ENCODE measurements at regions not wholly inside any gene's neighbourhood (a gene's known extent, or its start where the extent isn't known, plus 50 kb on each side); places are given as distances from the start of the nearest gene placed in this dataset.

DNA sequence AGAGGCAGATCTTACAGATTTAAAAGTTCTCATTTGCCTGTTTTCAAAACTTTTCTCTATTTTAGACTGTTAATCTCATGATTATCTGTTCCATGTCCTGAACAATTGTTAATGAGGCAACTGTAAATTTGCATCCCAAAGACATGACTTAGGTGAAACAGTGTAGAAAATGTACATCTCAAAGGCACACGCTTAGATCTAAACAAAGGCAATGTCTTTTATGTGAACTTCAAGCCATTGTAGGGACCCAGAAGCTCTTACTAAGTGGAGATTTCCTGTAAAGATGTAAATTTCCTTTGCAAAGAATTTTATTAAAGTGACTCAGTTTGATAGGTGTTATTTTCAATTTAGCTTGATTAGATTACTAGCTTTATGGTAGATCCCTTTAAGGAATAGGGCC is 125.2 kb upstream of the F3 start:
- no TSS peak for BruUV-seq (replicated peaks)
- CTCF ChIA-PET, result no interaction called here
- TF ChIP-seq, protein P1, sequence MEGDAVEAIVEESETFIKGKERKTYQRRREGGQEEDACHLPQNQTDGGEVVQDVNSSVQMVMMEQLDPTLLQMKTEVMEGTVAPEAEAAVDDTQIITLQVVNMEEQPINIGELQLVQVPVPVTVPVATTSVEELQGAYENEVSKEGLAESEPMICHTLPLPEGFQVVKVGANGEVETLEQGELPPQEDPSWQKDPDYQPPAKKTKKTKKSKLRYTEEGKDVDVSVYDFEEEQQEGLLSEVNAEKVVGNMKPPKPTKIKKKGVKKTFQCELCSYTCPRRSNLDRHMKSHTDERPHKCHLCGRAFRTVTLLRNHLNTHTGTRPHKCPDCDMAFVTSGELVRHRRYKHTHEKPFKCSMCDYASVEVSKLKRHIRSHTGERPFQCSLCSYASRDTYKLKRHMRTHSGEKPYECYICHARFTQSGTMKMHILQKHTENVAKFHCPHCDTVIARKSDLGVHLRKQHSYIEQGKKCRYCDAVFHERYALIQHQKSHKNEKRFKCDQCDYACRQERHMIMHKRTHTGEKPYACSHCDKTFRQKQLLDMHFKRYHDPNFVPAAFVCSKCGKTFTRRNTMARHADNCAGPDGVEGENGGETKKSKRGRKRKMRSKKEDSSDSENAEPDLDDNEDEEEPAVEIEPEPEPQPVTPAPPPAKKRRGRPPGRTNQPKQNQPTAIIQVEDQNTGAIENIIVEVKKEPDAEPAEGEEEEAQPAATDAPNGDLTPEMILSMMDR (IDR thresholded peaks at IDR 0.05; ENCODE audit: insufficient read depth in 1 of 2, low read depth in 1 of 2, low read length in 1 of 2, severe bottlenecking in 1 of 2, unreplicated experiment in 1 of 2), result no peak
- POLR2A ChIA-PET, result no interaction called here
- H3K27me3 Mint-ChIP-seq (ENCODE audit: insufficient read depth, unreplicated experiment), result no peaks in the 10 kb centered on the region
- no peaks in the 10 kb centered on the region for H3K27me3 ChIP-seq (replicated peaks; ENCODE audit: control insufficient read depth, insufficient read depth, low read length)
- peaks cover 20% of the 10 kb centered on the region; the same call in 1 of the 2 replicates for H3K4me1 ChIP-seq
- H3K36me3 Mint-ChIP-seq (ENCODE audit: insufficient read depth, unreplicated experiment), result no peaks in the 10 kb centered on the region
- peaks cover 10% of the 10 kb centered on the region for H3K4me1 Mint-ChIP-seq (ENCODE audit: low read depth, unreplicated experiment)
- no peaks in the 10 kb centered on the region for H3K36me3 ChIP-seq (ENCODE audit: control insufficient read depth, insufficient read depth, low read length)
- no peak overlapping the region for H3K27ac Mint-ChIP-seq (ENCODE audit: unreplicated experiment)
- DNase-seq, result no peak
- no peak overlapping the region for H3K4me3 Mint-ChIP-seq (ENCODE audit: unreplicated experiment)
- H3K9me3 ChIP-seq, result peaks cover 4% of the 10 kb centered on the region; the same call in 1 of the 2 replicates
- H3K4me3 ChIP-seq (ENCODE audit: low read depth, low read length), result no peak overlapping the region
- intact Hi-C loops (cut with micrococcal nuclease; ENCODE audit: unreplicated experiment), result no loop called here
- H3K9me3 Mint-ChIP-seq (ENCODE audit: unreplicated experiment), result no peaks in the 10 kb centered on the region

DNA sequence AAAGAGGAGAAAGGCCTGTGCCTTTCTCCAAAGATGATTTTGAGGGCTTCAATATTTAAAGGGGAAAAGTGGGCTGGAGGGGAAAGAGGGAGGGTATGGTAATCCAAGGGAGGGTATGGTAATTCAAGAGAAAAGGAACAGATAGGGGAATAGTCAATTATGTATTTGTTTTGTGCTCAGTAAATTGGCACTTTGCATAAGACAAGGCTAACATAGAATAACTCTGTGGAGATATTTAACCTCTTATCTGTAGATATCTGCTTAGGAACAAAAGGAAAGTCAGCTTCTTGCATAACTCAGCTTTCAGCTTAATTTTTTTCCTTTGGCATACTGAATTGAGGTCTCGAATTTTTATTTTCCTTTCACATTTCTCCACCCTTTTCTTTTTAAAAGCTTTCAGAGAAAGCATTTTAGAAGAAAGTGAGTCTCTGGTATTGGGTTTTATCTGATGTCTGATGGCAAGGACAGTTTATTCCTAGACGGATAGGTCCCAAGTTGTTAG is 119.9 kb upstream of the F3 start:
- intact Hi-C loops (cut with micrococcal nuclease; ENCODE audit: unreplicated experiment), result loop anchor here (5.0 kb wide), 1 partner anchor 36 kb away; no protein-coding TSS in a partner anchor
- H3K27me3 Mint-ChIP-seq (ENCODE audit: insufficient read depth, unreplicated experiment), result no peaks in the 10 kb centered on the region
- Histone ChIP-seq H3K36me3 (ENCODE audit: control insufficient read depth, insufficient read depth, low read length) (no peaks in the 10 kb centered on the region), H3K4me1 (peaks cover 39% of the 10 kb centered on the region), H3K9me3 (peaks cover 4% of the 10 kb centered on the region; the same call in 1 of the 2 replicates), H3K4me3 (ENCODE audit: low read depth, low read length) (no peak overlapping the region), H3K27me3 (replicated peaks; ENCODE audit: control insufficient read depth, insufficient read depth, low read length) (no peaks in the 10 kb centered on the region)
- H3K9me3 Mint-ChIP-seq (ENCODE audit: unreplicated experiment), result no peaks in the 10 kb centered on the region
- POLR2A ChIA-PET, result no interaction called here
- TF ChIP-seq, protein P1 (IDR thresholded peaks at IDR 0.05; ENCODE audit: insufficient read depth in 1 of 2, low read depth in 1 of 2, low read length in 1 of 2, severe bottlenecking in 1 of 2, unreplicated experiment in 1 of 2), result no peak
- DNase-seq, result no peak
- no peaks in the 10 kb centered on the region for H3K36me3 Mint-ChIP-seq (ENCODE audit: insufficient read depth, unreplicated experiment)
- BruUV-seq (replicated peaks), result no TSS peak
- H3K4me1 Mint-ChIP-seq (ENCODE audit: low read depth, unreplicated experiment), result no peaks in the 10 kb centered on the region
- CTCF ChIA-PET, result interaction anchor here (0.6 to 1.0 kb wide), 2 partner anchors 31 to 45 kb away, joined by 3 read pairs; no protein-coding TSS in a partner anchor
- no peak overlapping the region for H3K27ac Mint-ChIP-seq (ENCODE audit: unreplicated experiment)
- H3K4me3 Mint-ChIP-seq (ENCODE audit: unreplicated experiment), result no peak overlapping the region

DNA sequence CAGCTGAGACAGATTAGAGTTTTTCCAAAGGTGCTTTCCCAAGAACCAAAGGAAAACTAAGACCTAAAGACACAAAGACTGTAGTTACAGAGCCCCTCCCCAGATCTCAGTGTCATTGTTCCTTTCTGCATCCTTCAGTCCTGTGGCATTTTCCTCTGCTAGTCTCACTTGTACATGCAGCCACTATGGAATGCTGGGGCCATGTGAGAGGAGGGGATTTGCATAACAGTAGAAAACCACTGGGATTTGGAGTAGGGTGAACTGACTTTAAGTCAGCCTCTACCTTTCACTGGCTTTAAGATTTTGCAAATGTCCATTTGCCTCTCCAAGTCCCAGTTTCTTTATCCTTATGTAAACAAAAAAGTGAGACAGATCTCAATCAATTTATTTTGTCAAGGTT is 119.4 kb upstream of the F3 start:
- no peaks in the 10 kb centered on the region for H3K27me3 ChIP-seq (replicated peaks; ENCODE audit: control insufficient read depth, insufficient read depth, low read length)
- no peaks in the 10 kb centered on the region for H3K9me3 Mint-ChIP-seq (ENCODE audit: unreplicated experiment)
- peaks cover 39% of the 10 kb centered on the region for H3K4me1 ChIP-seq
- TF ChIP-seq, protein P1 (IDR thresholded peaks at IDR 0.05; ENCODE audit: insufficient read depth in 1 of 2, low read depth in 1 of 2, low read length in 1 of 2, severe bottlenecking in 1 of 2, unreplicated experiment in 1 of 2), result no peak
- H3K27ac Mint-ChIP-seq (ENCODE audit: unreplicated experiment), result no peak overlapping the region
- no peaks in the 10 kb centered on the region for H3K36me3 ChIP-seq (ENCODE audit: control insufficient read depth, insufficient read depth, low read length)
- CTCF ChIA-PET, result interaction anchor here (1.0 kb wide), 1 partner anchor 44 kb away, joined by 3 read pairs; no protein-coding TSS in a partner anchor
- no TSS peak for BruUV-seq (replicated peaks)
- DNase-seq, result peak; percentile 21 to 42
- H3K36me3 Mint-ChIP-seq (ENCODE audit: insufficient read depth, unreplicated experiment), result no peaks in the 10 kb centered on the region
- POLR2A ChIA-PET, result no interaction called here
- no peak overlapping the region for H3K4me3 ChIP-seq (ENCODE audit: low read depth, low read length)
- H3K4me3 Mint-ChIP-seq (ENCODE audit: unreplicated experiment), result no peak overlapping the region
- H3K27me3 Mint-ChIP-seq (ENCODE audit: insufficient read depth, unreplicated experiment), result no peaks in the 10 kb centered on the region
- no peaks in the 10 kb centered on the region for H3K4me1 Mint-ChIP-seq (ENCODE audit: low read depth, unreplicated experiment)
- H3K9me3 ChIP-seq, result peaks cover 3% of the 10 kb centered on the region; the same call in 1 of the 2 replicates
- intact Hi-C loops (cut with micrococcal nuclease; ENCODE audit: unreplicated experiment), result loop anchor here (5.0 kb wide), 1 partner anchor 36 kb away; no protein-coding TSS in a partner anchor
